ENCODE measurements at regions not wholly inside any gene's neighbourhood (a gene's known extent, or its start where the extent isn't known, plus 50 kb on each side); places are given as distances from the start of the nearest gene placed in this dataset.

DNA sequence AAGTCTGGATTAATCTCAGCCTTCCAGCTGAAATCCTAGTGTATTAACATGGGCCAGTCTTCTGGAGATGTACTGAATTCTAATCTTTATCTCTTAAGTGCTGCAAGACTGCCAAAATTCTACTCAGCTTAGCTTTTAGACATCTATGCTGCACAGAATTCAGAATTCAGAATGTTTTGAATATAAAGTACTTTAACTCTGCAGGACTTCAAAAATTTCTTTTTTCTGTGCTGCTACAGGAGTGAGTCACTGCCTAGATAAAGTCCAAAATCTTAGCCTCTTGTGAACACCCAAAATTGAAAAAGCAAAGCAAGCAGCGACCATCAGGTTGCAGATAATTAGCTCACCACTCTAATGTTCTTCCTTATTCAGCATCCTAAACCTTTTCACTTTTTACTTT lies 1092.6 kb upstream of the PCDH10 start:
- Mint-ChIP-seq H3K27me3 (ENCODE audit: low read depth) (no peaks in the 10 kb centered on the region), H3K36me3 (peaks cover 9% of the 10 kb centered on the region), H3K4me1 (peaks cover 5% of the 10 kb centered on the region), H3K9me3 (peaks cover 18% of the 10 kb centered on the region), H3K27ac (no peak overlapping the region), H3K4me3 (no peak overlapping the region)
- no peak for DNase-seq (ENCODE audit: low spot score in 2 of 2, unreplicated experiment in 2 of 2)
- TF ChIP-seq CTCF (IDR thresholded peaks at IDR 0.05; ENCODE audit: unreplicated experiment): no peak

DNA sequence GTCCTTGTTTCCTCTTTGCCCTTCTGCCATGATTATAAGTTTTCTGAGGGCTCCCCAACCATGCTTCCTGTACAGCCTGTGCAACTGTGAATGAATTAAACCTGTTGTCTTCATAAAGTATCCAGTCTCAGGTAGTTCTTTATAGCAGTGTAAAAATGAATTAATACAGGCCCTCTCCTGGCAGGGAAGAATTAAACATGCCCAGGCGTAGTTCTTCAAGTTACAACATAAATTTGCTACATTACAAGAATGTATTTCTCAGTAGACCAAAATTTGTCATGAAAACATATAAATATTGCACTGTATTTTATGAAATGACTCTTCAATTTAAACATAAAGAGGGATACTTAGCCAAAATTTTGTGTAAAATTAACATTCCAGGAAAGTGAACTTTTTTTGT lies 1089.9 kb upstream of the PCDH10 start:
- H3K4me3 Mint-ChIP-seq: no peak overlapping the region
- no peak for TF ChIP-seq CTCF (IDR thresholded peaks at IDR 0.05; ENCODE audit: unreplicated experiment)
- no peak for DNase-seq (ENCODE audit: low spot score in 2 of 2, unreplicated experiment in 2 of 2)
- peaks cover 11% of the 10 kb centered on the region for H3K4me1 Mint-ChIP-seq
- peaks cover 22% of the 10 kb centered on the region for H3K9me3 Mint-ChIP-seq
- H3K36me3 Mint-ChIP-seq: peaks cover 12% of the 10 kb centered on the region
- no peak overlapping the region for H3K27ac Mint-ChIP-seq
- H3K27me3 Mint-ChIP-seq (ENCODE audit: low read depth): no peaks in the 10 kb centered on the region

DNA sequence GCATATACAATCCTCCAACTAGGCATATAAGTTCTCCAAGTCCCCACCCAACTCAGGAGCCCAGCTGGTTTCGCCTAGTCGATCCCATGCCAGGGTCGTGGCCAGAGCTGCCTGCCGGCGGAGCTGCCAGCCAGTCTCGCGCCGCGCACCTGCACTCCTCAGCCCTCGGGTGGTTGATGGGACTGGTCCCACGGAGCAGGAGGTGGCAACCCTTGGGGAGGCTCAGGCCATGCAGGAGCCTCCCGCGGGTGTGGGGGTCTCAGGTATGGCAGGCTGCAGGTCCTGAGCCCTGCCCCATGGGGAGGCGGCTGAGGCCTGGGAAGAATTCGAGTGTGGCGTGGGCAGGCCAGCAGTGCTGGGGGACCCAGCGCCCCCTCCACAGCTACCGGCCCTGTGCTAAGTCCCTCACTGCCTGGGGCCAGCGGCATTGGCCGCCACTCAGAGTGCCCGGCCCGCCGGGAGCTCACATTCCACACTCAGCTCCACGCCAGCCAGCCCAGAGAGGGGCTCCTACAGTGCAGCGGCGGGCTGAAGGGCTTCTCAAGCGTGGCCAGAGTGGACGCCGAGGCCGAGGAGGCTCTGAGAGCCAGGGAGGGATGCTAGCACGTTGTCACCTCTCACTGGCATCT lies 1086.4 kb upstream of the PCDH10 start:
- no peak for DNase-seq (ENCODE audit: low spot score in 2 of 2, unreplicated experiment in 2 of 2)
- Mint-ChIP-seq H3K36me3 (peaks cover 12% of the 10 kb centered on the region), H3K27ac (no peak overlapping the region), H3K27me3 (ENCODE audit: low read depth) (no peaks in the 10 kb centered on the region), H3K4me3 (no peak overlapping the region), H3K4me1 (peaks cover 18% of the 10 kb centered on the region), H3K9me3 (peaks cover 15% of the 10 kb centered on the region)
- TF ChIP-seq CTCF (IDR thresholded peaks at IDR 0.05; ENCODE audit: unreplicated experiment): no peak

- H3K36me3 Mint-ChIP-seq: peaks cover 7% of the 10 kb centered on the region
- H3K4me1 Mint-ChIP-seq: peaks cover 18% of the 10 kb centered on the region
- no peaks in the 10 kb centered on the region for H3K27me3 Mint-ChIP-seq (ENCODE audit: low read depth)
- TF ChIP-seq CTCF (IDR thresholded peaks at IDR 0.05; ENCODE audit: unreplicated experiment): no peak
- peaks cover 9% of the 10 kb centered on the region for H3K9me3 Mint-ChIP-seq
- H3K27ac Mint-ChIP-seq: no peak overlapping the region
- H3K4me3 Mint-ChIP-seq: no peak overlapping the region
- DNase-seq (ENCODE audit: low spot score in 2 of 2, unreplicated experiment in 2 of 2): no peak
These were observed 1085.3 kb upstream of the PCDH10 start for GRCh38 chr4:132063829-132064228.

DNA sequence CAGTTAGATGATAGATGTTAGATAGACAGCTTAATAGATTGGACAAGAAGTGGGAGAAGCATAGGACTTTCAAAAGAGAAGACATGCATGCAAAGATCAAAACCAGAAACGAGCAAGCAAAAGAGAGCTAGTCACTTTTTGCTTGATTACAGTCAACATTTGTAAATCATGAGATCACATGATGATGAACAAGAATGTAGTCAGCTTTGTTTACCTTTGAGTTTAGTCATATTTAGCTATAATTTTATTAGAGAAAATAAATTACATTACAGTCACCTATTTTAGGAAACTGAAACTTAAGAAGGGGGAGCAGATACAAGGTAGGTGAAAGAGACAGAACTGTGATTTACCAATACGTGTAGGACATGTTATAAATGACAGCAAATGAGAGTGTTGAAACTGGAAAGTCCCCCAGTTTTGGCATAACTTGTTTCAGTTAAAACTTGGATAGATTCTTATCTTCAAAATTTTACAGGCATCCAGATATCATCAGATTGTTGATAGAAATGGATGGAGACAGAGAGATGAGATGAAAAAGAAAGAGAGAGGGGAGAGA lies 1083.1 kb upstream of the PCDH10 start:
- H3K4me1 Mint-ChIP-seq: peaks cover 18% of the 10 kb centered on the region
- H3K4me3 Mint-ChIP-seq: no peak overlapping the region
- H3K36me3 Mint-ChIP-seq: peaks cover 3% of the 10 kb centered on the region
- peaks cover 4% of the 10 kb centered on the region for H3K9me3 Mint-ChIP-seq
- no peak for TF ChIP-seq CTCF (IDR thresholded peaks at IDR 0.05; ENCODE audit: unreplicated experiment)
- H3K27me3 Mint-ChIP-seq (ENCODE audit: low read depth): no peaks in the 10 kb centered on the region
- no peak for DNase-seq (ENCODE audit: low spot score in 2 of 2, unreplicated experiment in 2 of 2)
- H3K27ac Mint-ChIP-seq: no peak overlapping the region
